IPS DF 19.7 (cell line): ENCODE measurements at regions not wholly inside any gene's neighbourhood (a gene's known extent, or its start where the extent isn't known, plus 50 kb on each side); places are given as distances from the start of the nearest gene placed in this dataset.
A peak's percentile ranks its signal among the peaks of the same experiment; 100 is the strongest.

Source experiments
- DNase-seq: peaks from one replicate; pipeline ENCODE4 v3.0.0-alpha.2; 2013; ENCODE audit warnings: low read depth, low spot score

GRCh38 chrY:15402451-15402850 lies 878.1 kb downstream of the NLGN4Y start:
- no peak for DNase-seq

- no peak for DNase-seq
These were observed 880.2 kb downstream of the NLGN4Y start for GRCh38 chrY:15404551-15404950.

- no peak for DNase-seq
These were observed 890.8 kb downstream of the NLGN4Y start for GRCh38 chrY:15415165-15415564.

GRCh38 chrY:15418613-15419012 lies 894.3 kb downstream of the NLGN4Y start:
- DNase-seq = no peak

- DNase-seq = peak; percentile 68
These were observed 900.4 kb downstream of the NLGN4Y start for GRCh38 chrY:15424665-15425132.

- DNase-seq = peak; percentile 25
These were observed 915.8 kb downstream of the NLGN4Y start for GRCh38 chrY:15440021-15440695.

GRCh38 chrY:15440696-15441408 lies 916.5 kb downstream of the NLGN4Y start:
- DNase-seq = no peak

GRCh38 chrY:15441878-15442277 lies 917.5 kb downstream of the NLGN4Y start:
- DNase-seq = no peak

- DNase-seq = no peak
These were observed 921.5 kb downstream of the NLGN4Y start for GRCh38 chrY:15445871-15446270.

- DNase-seq = no peak
These were observed 922.5 kb downstream of the NLGN4Y start for GRCh38 chrY:15446861-15447260.

GRCh38 chrY:15447959-15448358 lies 923.6 kb downstream of the NLGN4Y start:
- DNase-seq = no peak

- DNase-seq = no peak
These were observed 931.0 kb downstream of the NLGN4Y start for GRCh38 chrY:15455133-15455937.

- DNase-seq = no peak
These were observed 931.7 kb downstream of the NLGN4Y start for GRCh38 chrY:15455980-15456469.

GRCh38 chrY:15456491-15456890 lies 932.2 kb downstream of the NLGN4Y start:
- no peak for DNase-seq

- no peak for DNase-seq
These were observed 933.4 kb downstream of the NLGN4Y start for GRCh38 chrY:15457682-15458081.

GRCh38 chrY:15458426-15458825 lies 934.1 kb downstream of the NLGN4Y start:
- no peak for DNase-seq

- DNase-seq = no peak
These were observed 941.6 kb downstream of the NLGN4Y start for GRCh38 chrY:15465880-15466279.

- DNase-seq = no peak
These were observed 942.6 kb downstream of the NLGN4Y start for GRCh38 chrY:15466891-15467290.

- no peak for DNase-seq
These were observed 943.8 kb downstream of the NLGN4Y start for GRCh38 chrY:15468091-15468490.

- DNase-seq = no peak
These were observed 947.0 kb downstream of the NLGN4Y start for GRCh38 chrY:15471371-15471770.

- DNase-seq = peak; percentile 45
These were observed 954.1 kb downstream of the NLGN4Y start for GRCh38 chrY:15478348-15478963.

GRCh38 chrY:15500536-15500935 lies 976.2 kb downstream of the NLGN4Y start:
- DNase-seq = no peak
